C4-2B (cell line): ENCODE measurements at regions not wholly inside any gene's neighbourhood (a gene's known extent, or its start where the extent isn't known, plus 50 kb on each side); places are given as distances from the start of the nearest gene placed in this dataset.
"Not testable (repeated sequence)": the region's sequence is repeated elsewhere in the genome, so short reads cannot be mapped to it uniquely, and the experiment has no call there.

Experiments
- H3K27ac ChIP-seq: fragments of 450-650 bp; 2 replicates; pipeline ENCODE4 v1.5.1; 2017
- ZFX ChIP-seq: fragments of 450-650 bp; IDR thresholded peaks from 2 replicates; pipeline ENCODE4 v1.6.1; 2017
- TF ChIP-seq, protein P1 (sequence below): fragments of 450-650 bp; conservative IDR thresholded peaks from 2 replicates; pipeline ENCODE4 v1.5.1; 2017; ENCODE audit warnings: mild to moderate bottlenecking

- no peak for TF ChIP-seq ZFX
- TF ChIP-seq, protein P1, sequence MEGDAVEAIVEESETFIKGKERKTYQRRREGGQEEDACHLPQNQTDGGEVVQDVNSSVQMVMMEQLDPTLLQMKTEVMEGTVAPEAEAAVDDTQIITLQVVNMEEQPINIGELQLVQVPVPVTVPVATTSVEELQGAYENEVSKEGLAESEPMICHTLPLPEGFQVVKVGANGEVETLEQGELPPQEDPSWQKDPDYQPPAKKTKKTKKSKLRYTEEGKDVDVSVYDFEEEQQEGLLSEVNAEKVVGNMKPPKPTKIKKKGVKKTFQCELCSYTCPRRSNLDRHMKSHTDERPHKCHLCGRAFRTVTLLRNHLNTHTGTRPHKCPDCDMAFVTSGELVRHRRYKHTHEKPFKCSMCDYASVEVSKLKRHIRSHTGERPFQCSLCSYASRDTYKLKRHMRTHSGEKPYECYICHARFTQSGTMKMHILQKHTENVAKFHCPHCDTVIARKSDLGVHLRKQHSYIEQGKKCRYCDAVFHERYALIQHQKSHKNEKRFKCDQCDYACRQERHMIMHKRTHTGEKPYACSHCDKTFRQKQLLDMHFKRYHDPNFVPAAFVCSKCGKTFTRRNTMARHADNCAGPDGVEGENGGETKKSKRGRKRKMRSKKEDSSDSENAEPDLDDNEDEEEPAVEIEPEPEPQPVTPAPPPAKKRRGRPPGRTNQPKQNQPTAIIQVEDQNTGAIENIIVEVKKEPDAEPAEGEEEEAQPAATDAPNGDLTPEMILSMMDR = no peak
- no peak overlapping the region for H3K27ac ChIP-seq
These were observed 1173.7 kb upstream of the PRR20A start for GRCh38 chr13:55967055-55967454.

DNA sequence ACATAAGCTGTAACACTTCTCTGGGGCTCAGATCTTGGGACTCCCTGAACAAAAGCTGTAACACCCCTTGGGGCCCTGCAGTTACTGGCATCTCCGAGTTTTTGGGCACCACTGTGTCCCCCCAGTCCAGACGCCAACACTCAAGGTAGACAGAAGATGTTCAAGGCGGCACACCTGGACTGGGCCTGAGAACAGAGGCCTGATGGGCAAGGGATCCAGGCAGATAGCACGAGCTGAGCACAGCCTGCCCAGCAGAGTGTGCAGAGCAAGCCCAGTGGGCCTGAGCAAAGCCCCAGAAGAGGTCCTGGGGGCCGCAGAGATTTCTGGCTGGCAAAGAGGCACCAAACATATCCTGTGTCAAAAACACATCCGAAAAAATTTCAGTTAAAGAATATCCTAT, 1163.3 kb upstream of the PRR20A start:
- H3K27ac ChIP-seq = no peak overlapping the region
- TF ChIP-seq, protein P1 = no peak
- TF ChIP-seq ZFX = no peak

- H3K27ac ChIP-seq = no peak overlapping the region
- TF ChIP-seq, protein P1 = no peak
- no peak for TF ChIP-seq ZFX
These were observed 1159.3 kb upstream of the PRR20A start for GRCh38 chr13:55981381-55981780.

DNA sequence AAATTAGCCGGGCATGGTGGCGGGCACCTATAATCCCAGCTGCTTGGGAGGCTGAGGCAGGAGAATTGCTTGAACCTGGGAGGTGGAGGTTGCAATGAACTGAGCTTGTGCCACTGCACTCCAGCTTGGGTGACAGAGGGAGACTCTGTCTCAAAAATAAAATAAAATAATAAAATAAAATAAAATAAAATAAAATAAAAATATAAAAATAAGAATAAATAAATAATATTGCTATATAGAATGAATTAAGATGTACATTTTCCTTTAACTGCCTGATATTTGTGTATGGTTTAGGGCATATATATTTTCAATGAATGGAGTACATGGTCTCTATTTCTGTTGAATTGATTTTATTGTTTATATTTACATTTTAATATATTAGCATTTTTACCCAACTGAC, 1156.7 kb upstream of the PRR20A start:
- H3K27ac ChIP-seq = not testable (repeated sequence)

DNA sequence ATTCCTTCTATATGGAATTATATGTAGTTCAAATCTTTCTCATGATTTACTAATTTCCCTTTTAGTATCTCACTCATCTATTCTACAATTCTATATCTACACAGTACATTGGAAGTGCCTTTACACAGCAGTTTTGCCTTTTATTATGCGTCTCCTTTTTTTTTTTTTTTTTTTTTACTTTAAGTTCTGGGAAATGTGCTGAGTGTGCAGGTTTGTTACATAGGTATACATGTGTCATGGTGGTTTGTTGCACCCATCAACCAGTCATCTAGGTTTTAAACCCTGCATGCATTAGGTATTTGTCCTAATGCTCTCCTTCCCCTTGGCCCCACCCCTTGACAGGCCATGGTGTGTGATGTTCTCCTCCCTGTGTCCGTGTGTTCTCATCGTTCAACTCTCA, 1150.1 kb upstream of the PRR20A start:
- TF ChIP-seq, protein P1 = no peak
- no peak for TF ChIP-seq ZFX
- H3K27ac ChIP-seq = no peak overlapping the region

- TF ChIP-seq, protein P1 = no peak
- TF ChIP-seq ZFX = no peak
These were observed 1149.1 kb upstream of the PRR20A start for GRCh38 chr13:55991666-55992065.

DNA sequence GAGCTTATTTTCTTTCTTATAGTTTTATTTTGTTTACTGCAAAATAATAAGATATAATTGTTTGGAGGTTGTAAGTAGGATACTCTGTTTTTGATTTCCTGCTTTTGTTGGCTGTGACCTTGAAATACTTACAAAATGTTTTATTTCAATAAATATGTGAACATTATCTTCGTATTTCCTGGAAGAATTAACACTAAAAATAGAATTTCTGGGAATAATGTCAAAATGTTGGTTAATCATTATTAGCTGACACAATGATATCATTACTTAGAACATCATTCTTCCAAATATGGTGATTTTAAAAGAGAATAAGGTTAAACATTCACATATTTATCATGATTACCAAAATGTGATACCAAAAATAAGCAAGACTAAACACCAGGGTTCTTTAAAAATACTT, 1148.6 kb upstream of the PRR20A start:
- H3K27ac ChIP-seq = no peak overlapping the region
- TF ChIP-seq, protein P1 = no peak
- no peak for TF ChIP-seq ZFX

More at GRCh38 chr13:55991666-55992065, 1149.1 kb upstream of the PRR20A start:
- no peak overlapping the region for H3K27ac ChIP-seq

- TF ChIP-seq, protein P1 = peak; percentile 48
- no peak for TF ChIP-seq ZFX
These were observed 1141.0 kb upstream of the PRR20A start for GRCh38 chr13:55999709-56000108.

More at GRCh38 chr13:55999709-56000108, 1141.0 kb upstream of the PRR20A start:
- H3K27ac ChIP-seq = no peak overlapping the region
